IMR-90 (cell line): ENCODE measurements at regions not wholly inside any gene's neighbourhood (a gene's known extent, or its start where the extent isn't known, plus 50 kb on each side); places are given as distances from the start of the nearest gene placed in this dataset.

Experiments
- ATAC-seq: fragments of 200-7000 bp; cut with Tn5 transposase; 2 replicates; pipeline ENCODE4 v1.9.1; 2020; ENCODE audit warnings: low read depth, mild to moderate bottlenecking, moderate library complexity
- BruUV-seq: library from RNA; stranded (reverse); fragments of 400-500 nt; replicated peaks from 2 replicates; lab custom pipeline; 2021; lab: Mats Ljungman, UMichigan
- CTCF ChIA-PET: fragments of 300-600 bp; formaldehyde crosslinking; extraction: SDS; loops from one replicate; lab custom pipeline; 2021; ENCODE audit warnings: antibody characterized with exemption; lab: Yijun Ruan, JAX
- POLR2A ChIA-PET: fragments of 300-600 bp; sonication (Branson Sonifier 250); formaldehyde crosslinking; loops from one replicate; lab custom pipeline; 2022; ENCODE audit warnings: antibody characterized with exemption; ENCODE audit not compliant: unreplicated experiment; lab: Charles Lee
- DNase-seq: peaks from one replicate; pipeline ENCODE4 v3.0.0; 2013
- H2AFZ ChIP-seq: replicated peaks from 2 replicates; pipeline ENCODE3; 2013; ENCODE audit warnings: low read length, mild to moderate bottlenecking; ENCODE audit not compliant: poor library complexity
- H2AK5ac ChIP-seq: 2 replicates; pipeline ENCODE4 v1.6.1; 2013; ENCODE audit warnings: low read depth, low read length, inconsistent platforms
- H2AK9ac ChIP-seq: replicated peaks from 2 replicates; pipeline ENCODE3; 2013; ENCODE audit warnings: mild to moderate bottlenecking, low read depth, low read length, moderate library complexity; ENCODE audit not compliant: poor library complexity
- H2BK120ac ChIP-seq: 2 replicates; pipeline ENCODE4 v1.6.1; 2013; ENCODE audit warnings: low read depth, low read length, inconsistent platforms
- H2BK15ac ChIP-seq: 3 replicates; pipeline ENCODE4 v1.6.1; 2013; ENCODE audit warnings: low read depth, low read length, inconsistent platforms
- H2BK20ac ChIP-seq: 2 replicates; pipeline ENCODE4 v1.6.1; 2013; ENCODE audit warnings: low read depth, mild to moderate bottlenecking, inconsistent platforms, low read length, moderate library complexity
- H2BK5ac ChIP-seq: 2 replicates; pipeline ENCODE4 v1.6.1; 2013; ENCODE audit warnings: mild to moderate bottlenecking, low read depth, low read length, inconsistent platforms; ENCODE audit not compliant: poor library complexity, severe bottlenecking
- H3K14ac ChIP-seq: replicated peaks from 2 replicates; pipeline ENCODE4 v1.6.1; 2013; ENCODE audit warnings: low read depth, low read length, inconsistent platforms
- H3K18ac ChIP-seq: 2 replicates; pipeline ENCODE4 v1.6.1; 2013; ENCODE audit warnings: low read depth, low read length, control low read depth
- H3K23ac ChIP-seq: 2 replicates; pipeline ENCODE4 v1.6.1; 2013; ENCODE audit warnings: low read depth, low read length, inconsistent platforms
- H3K27ac ChIP-seq: 2 replicates; pipeline ENCODE4 v1.5.1; 2013; ENCODE audit warnings: mild to moderate bottlenecking, control low read depth, low read length; ENCODE audit not compliant: insufficient read depth
- H3K27me3 ChIP-seq: 2 replicates; pipeline ENCODE4 v1.6.1; 2013; ENCODE audit warnings: low read length; ENCODE audit not compliant: control insufficient read depth, insufficient read depth
- H3K36me3 ChIP-seq: 2 replicates; pipeline ENCODE4 v1.6.1; 2013; ENCODE audit warnings: low read length, mixed read lengths; ENCODE audit not compliant: control insufficient read depth, insufficient read depth
- H3K4ac ChIP-seq: 2 replicates; pipeline ENCODE4 v1.6.1; 2013; ENCODE audit warnings: low read depth, low read length, inconsistent platforms
- H3K4me1 ChIP-seq: 2 replicates; pipeline ENCODE4 v1.6.1; 2013; ENCODE audit warnings: low read length, mixed read lengths; ENCODE audit not compliant: control insufficient read depth, insufficient read depth
- H3K4me2 ChIP-seq: 2 replicates; pipeline ENCODE4 v1.6.1; 2013; ENCODE audit warnings: low read depth, mild to moderate bottlenecking, control low read depth, low read length, moderate library complexity
- H3K4me3 ChIP-seq: 2 replicates; pipeline ENCODE4 v1.5.1; 2013; ENCODE audit warnings: low read depth, mild to moderate bottlenecking, control low read depth, low read length, moderate library complexity; ENCODE audit not compliant: insufficient read depth
- H3K56ac ChIP-seq: 2 replicates; pipeline ENCODE4 v1.6.1; 2013; ENCODE audit warnings: low read length, inconsistent platforms; ENCODE audit not compliant: insufficient read depth; ENCODE audit errors: extremely low read depth
- H3K79me1 ChIP-seq, 2 experiments: 2 replicates each; pipeline ENCODE4 v1.6.1; 2013; ENCODE audit warnings: low read length in 2 of 2, inconsistent platforms in 1 of 2, low read depth in 1 of 2
- H3K9ac ChIP-seq: 2 replicates; pipeline ENCODE4 v1.6.1; 2013; ENCODE audit warnings: low read depth, low read length, control low read depth
- H3K9me1 ChIP-seq: 2 replicates; pipeline ENCODE4 v1.6.1; 2013; ENCODE audit warnings: low read length, inconsistent platforms; ENCODE audit not compliant: insufficient read depth
- H3K9me3 ChIP-seq: 2 replicates; pipeline ENCODE4 v1.6.1; 2013; ENCODE audit warnings: low read length; ENCODE audit not compliant: control insufficient read depth, insufficient read depth
- H4K20me1 ChIP-seq: 2 replicates; pipeline ENCODE4 v1.6.1; 2013; ENCODE audit warnings: low read length, inconsistent platforms; ENCODE audit not compliant: insufficient read depth
- H4K5ac ChIP-seq: 2 replicates; pipeline ENCODE4 v1.6.1; 2013; ENCODE audit warnings: mild to moderate bottlenecking, low read depth, low read length, control low read depth
- H4K8ac ChIP-seq, 2 experiments: 2 replicates each; pipeline ENCODE4 v1.6.1; 2013; ENCODE audit warnings: low read depth in 2 of 2, low read length in 2 of 2, control low read depth in 1 of 2, inconsistent platforms in 1 of 2
- H4K91ac ChIP-seq: 2 replicates; pipeline ENCODE4 v1.6.1; 2013; ENCODE audit warnings: low read depth, low read length, inconsistent platforms; ENCODE audit not compliant: insufficient read depth
- BHLHE40 ChIP-seq: fragments of 150-350 bp; IDR thresholded peaks from 2 replicates; pipeline ENCODE4 v1.6.1; 2016; ENCODE audit warnings: mild to moderate bottlenecking, low read depth, low read length
- CEBPB ChIP-seq: IDR thresholded peaks from 2 replicates; pipeline ENCODE4 v1.6.1; 2012; ENCODE audit warnings: low read depth, low read length, improper control_type of control experiment
- MXI1 ChIP-seq: IDR thresholded peaks from 2 replicates; pipeline ENCODE4 v1.6.1; 2012; ENCODE audit warnings: low read depth, mild to moderate bottlenecking, low read length, moderate library complexity, borderline replicate concordance
- POLR2A ChIP-seq: IDR thresholded peaks from 2 replicates; pipeline ENCODE4 v1.6.1; 2012; ENCODE audit warnings: mild to moderate bottlenecking, low read depth, low read length
- SMC3 ChIP-seq: fragments of 150-350 bp; IDR thresholded peaks from 2 replicates; pipeline ENCODE4 v1.6.1; 2016; ENCODE audit warnings: low read depth, mild to moderate bottlenecking, antibody characterized with exemption, low read length, moderate library complexity
- WGBS, 2 experiments: methylation state at CpG; one replicate each; pipeline versions ENCODE4 v1.1.5 to v1.1.7; 2013; ENCODE audit warnings: missing lambda C conversion rate in 2 of 2; ENCODE audit not compliant: insufficient read length in 1 of 2; ENCODE audit errors: extremely low coverage in 2 of 2; 5-methylcytosine and 5-hydroxymethylcytosine counted together
- dilution Hi-C: fragments of 300-500 bp; cut with HindIII; formaldehyde crosslinking; loops from one replicate; pipeline ENCODE4 v1.14.3; 2018; ENCODE audit warnings: low sequenced_read_pairs; ENCODE audit not compliant: unreplicated experiment
- in situ Hi-C: fragments of 300-500 bp; cut with MboI; formaldehyde crosslinking; loops from 3 replicates; pipeline ENCODE4 v1.14.3; 2019; ENCODE audit warnings: low sequenced_read_pairs, inconsistent platforms, mixed read lengths
- intact Hi-C: fragments of 100-400 bp; cut with micrococcal nuclease; formaldehyde crosslinking; loops from 2 replicates; pipeline ENCODE4 v1.10.0; 2022
- TF ChIP-seq, protein P1 (sequence below): fragments of 150-350 bp; IDR thresholded peaks from 2 replicates; pipeline ENCODE4 v1.6.1; 2016; ENCODE audit warnings: low read depth, mild to moderate bottlenecking, low read length, moderate library complexity, borderline replicate concordance
- TF ChIP-seq, protein P2 (sequence below): conservative IDR thresholded peaks from 2 replicates; pipeline ENCODE4 v1.5.1; 2012; ENCODE audit warnings: mild to moderate bottlenecking, low read depth, low read length, improper control_type of control experiment
- TF ChIP-seq, protein P3 (sequence below): fragments of 150-350 bp; IDR thresholded peaks from 2 replicates; pipeline ENCODE4 v1.6.1; 2017; ENCODE audit warnings: mild to moderate bottlenecking, antibody characterized with exemption, low read length, low read depth

DNA sequence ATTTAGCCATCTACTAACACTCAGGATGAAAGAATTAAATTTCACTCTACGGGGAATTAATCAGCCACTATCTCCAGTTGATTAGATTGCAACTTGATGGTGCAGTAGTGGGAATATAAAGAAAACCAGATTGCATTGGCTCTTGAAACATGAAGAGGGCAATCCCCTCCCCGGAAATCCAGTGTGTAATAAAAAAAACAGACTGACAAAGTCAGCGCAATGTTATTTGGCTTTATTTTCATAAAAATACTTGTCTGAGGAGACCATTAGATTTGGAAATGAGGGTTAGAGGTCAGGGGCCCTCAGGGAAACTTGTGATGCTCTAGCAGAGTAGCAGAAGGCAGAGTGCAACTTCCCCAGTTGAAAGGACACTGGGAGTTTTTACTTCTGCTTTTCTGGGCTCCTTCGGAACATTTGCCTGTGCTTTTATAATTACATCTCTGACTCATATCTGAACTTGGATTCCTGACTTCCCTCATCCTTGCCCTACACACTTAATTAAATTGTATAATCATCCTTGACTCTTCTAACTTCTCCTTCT, 326.8 kb downstream of the TUSC7 start:
- Histone ChIP-seq H3K36me3 (no peaks in the 10 kb centered on the region), H4K8ac (no peak overlapping the region), H2BK120ac (no peak overlapping the region), H3K9ac (no peak overlapping the region), H3K56ac (no peak overlapping the region), H3K4me1 (peaks cover 7% of the 10 kb centered on the region), H4K20me1 (no peaks in the 10 kb centered on the region), H3K9me3 (no peaks in the 10 kb centered on the region), H3K4ac (no peak overlapping the region), H3K4me2 (peak overlapping the region; percentile 50), H3K27ac (peak overlapping the region; percentile 4; the same call in 1 of the 2 replicates), H3K14ac (no peak overlapping the region), H2AFZ (no peak overlapping the region), H2BK15ac (no peak overlapping the region), H3K18ac (no peak overlapping the region), H3K27me3 (no peaks in the 10 kb centered on the region), H4K91ac (no peak overlapping the region), H3K9me1 (no peaks in the 10 kb centered on the region), H2BK20ac (no peak overlapping the region), H3K79me1 (no peaks in the 10 kb centered on the region), H2AK9ac (no peak overlapping the region), H4K5ac (no peak overlapping the region), H2AK5ac (no peak overlapping the region), H3K23ac (no peak overlapping the region), H3K4me3 (no peak overlapping the region), H2BK5ac (no peak overlapping the region)
- dilution Hi-C loops = no loop called here
- BruUV-seq = no TSS peak
- TF ChIP-seq SMC3 = no peak
- TF ChIP-seq BHLHE40 = no peak
- no peak for TF ChIP-seq MXI1
- TF ChIP-seq, protein P1, sequence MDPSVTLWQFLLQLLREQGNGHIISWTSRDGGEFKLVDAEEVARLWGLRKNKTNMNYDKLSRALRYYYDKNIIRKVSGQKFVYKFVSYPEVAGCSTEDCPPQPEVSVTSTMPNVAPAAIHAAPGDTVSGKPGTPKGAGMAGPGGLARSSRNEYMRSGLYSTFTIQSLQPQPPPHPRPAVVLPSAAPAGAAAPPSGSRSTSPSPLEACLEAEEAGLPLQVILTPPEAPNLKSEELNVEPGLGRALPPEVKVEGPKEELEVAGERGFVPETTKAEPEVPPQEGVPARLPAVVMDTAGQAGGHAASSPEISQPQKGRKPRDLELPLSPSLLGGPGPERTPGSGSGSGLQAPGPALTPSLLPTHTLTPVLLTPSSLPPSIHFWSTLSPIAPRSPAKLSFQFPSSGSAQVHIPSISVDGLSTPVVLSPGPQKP = no peak
- TF ChIP-seq, protein P2, sequence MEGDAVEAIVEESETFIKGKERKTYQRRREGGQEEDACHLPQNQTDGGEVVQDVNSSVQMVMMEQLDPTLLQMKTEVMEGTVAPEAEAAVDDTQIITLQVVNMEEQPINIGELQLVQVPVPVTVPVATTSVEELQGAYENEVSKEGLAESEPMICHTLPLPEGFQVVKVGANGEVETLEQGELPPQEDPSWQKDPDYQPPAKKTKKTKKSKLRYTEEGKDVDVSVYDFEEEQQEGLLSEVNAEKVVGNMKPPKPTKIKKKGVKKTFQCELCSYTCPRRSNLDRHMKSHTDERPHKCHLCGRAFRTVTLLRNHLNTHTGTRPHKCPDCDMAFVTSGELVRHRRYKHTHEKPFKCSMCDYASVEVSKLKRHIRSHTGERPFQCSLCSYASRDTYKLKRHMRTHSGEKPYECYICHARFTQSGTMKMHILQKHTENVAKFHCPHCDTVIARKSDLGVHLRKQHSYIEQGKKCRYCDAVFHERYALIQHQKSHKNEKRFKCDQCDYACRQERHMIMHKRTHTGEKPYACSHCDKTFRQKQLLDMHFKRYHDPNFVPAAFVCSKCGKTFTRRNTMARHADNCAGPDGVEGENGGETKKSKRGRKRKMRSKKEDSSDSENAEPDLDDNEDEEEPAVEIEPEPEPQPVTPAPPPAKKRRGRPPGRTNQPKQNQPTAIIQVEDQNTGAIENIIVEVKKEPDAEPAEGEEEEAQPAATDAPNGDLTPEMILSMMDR = no peak
- peak; percentile 28; the same call in 1 of the 2 replicates for TF ChIP-seq CEBPB
- TF ChIP-seq, protein P3, sequence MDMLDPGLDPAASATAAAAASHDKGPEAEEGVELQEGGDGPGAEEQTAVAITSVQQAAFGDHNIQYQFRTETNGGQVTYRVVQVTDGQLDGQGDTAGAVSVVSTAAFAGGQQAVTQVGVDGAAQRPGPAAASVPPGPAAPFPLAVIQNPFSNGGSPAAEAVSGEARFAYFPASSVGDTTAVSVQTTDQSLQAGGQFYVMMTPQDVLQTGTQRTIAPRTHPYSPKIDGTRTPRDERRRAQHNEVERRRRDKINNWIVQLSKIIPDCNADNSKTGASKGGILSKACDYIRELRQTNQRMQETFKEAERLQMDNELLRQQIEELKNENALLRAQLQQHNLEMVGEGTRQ = no peak
- no peak for TF ChIP-seq POLR2A
- DNase-seq (peak; percentile 81), ATAC-seq (peak; percentile 86)
- in situ Hi-C loops = loop anchor here (25.0 kb wide), 1 partner anchor 501 kb away; no protein-coding TSS in a partner anchor
- ChIA-PET POLR2A (no interaction called here), CTCF (interaction anchor here (0.6 kb wide), 1 partner anchor 677 kb away, joined by 4 read pairs; no protein-coding TSS in a partner anchor)
- WGBS, 2 experiments = 0% methylated on average over 1 of the region's 4 CpGs; no CpG with 5 or more reads in 1 of the 2 experiments
- intact Hi-C loops = no loop called here
